Stimulated activated naive CD8-positive, alpha-beta T cell treated with anti-CD3 and anti-CD28 coated beads, Interleukin-15, amount 100 ng/mL, for 72 hours (primary cell): ENCODE measurements at regions not wholly inside any gene's neighbourhood (a gene's known extent, or its start where the extent isn't known, plus 50 kb on each side); places are given as distances from the start of the nearest gene placed in this dataset.

Source experiments
- ATAC-seq: fragments of 150-1000 bp; cut with Tn5 transposase; 2 replicates; pipeline ENCODE4 v1.10.0; 2021; ENCODE audit warnings: mild to moderate bottlenecking, moderate library complexity
- DNase-seq, 2 donors: peaks; one replicate each; pipeline ENCODE4 v3.0.0; 2021 to 2022
- H3K27ac Mint-ChIP-seq, 2 donors: one replicate each; pipeline ENCODE4 v1.8.0; 2022; ENCODE audit warnings: mild to moderate bottlenecking in 2 of 2, mixed read lengths in 2 of 2, moderate library complexity in 2 of 2
- H3K27me3 Mint-ChIP-seq: one replicate; pipeline ENCODE4 v1.8.0; 2022; ENCODE audit warnings: mixed read lengths
- H3K4me1 Mint-ChIP-seq: one replicate; pipeline ENCODE4 v1.8.0; 2022; ENCODE audit warnings: mild to moderate bottlenecking, mixed read lengths
- H3K4me3 Mint-ChIP-seq, 2 donors: one replicate each; pipeline ENCODE4 v1.8.0; 2022; ENCODE audit warnings: mild to moderate bottlenecking in 2 of 2, mixed read lengths in 2 of 2, moderate library complexity in 1 of 2
- H3K9me3 Mint-ChIP-seq, 2 donors: one replicate each; pipeline ENCODE4 v1.8.0; 2022; ENCODE audit warnings: mixed read lengths in 2 of 2

DNA sequence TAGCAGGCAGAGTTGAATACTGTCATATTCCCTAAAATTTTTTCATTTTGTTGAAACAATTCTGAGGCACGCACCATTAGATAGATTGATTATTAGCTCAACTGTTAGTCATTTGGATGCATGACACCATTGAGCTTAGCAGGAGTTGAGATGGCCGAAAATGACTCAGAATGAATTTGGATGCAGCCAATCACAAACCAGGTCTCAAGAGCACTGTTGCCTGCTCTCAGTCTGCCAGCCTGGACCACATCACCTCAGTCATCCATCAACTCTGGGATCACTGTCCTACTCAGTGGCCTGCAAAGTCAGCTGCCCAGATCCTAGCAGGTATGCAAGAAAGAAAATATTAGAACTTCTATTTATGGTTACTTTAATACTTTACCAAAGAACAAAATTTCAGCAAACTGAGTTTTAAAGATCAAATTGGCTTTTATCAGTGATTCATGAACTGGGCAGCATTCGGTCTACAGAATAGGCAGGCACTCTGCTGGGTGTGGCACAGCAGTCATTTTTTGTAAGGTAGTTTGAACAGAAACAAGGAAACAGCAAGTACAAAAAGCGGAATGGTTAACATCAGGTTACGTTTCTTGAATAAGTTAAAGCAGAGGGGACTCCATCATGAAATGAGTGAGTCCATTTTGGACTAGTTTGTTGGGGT lies 152.7 kb upstream of the ARHGAP28 start:
- ATAC-seq (no peak), DNase-seq (no peak)
- Mint-ChIP-seq H3K9me3 (peaks cover under 1 to 17% of the 10 kb centered on the region in 2 donors), H3K27ac (no peak overlapping the region), H3K4me3 (no peak overlapping the region), H3K27me3 (peaks cover 1% of the 10 kb centered on the region), H3K4me1 (no peaks in the 10 kb centered on the region)

DNA sequence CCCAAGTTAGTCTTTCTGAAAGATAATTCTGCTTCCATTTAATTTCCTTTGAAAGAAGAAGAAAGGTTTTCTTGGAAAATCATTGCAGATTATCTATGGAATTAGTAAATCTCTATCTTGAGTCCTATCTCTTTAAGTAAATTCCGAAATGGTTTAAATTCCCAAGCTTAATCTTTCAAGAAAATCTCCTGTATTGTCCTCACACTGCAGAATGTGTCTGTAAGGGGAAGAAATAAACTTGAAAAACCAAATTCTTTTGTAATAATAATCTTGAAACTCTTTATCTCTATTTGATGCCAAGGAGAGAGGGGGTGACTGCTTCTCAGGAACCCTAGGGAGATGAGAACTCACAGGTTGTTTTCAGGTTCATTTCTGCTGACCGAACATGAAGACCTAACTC lies 150.8 kb upstream of the ARHGAP28 start:
- DNase-seq (no peak), ATAC-seq (no peak)
- Mint-ChIP-seq H3K9me3 (peaks cover 13 to 25% of the 10 kb centered on the region in 2 donors), H3K27ac (no peak overlapping the region), H3K4me1 (no peaks in the 10 kb centered on the region), H3K4me3 (no peak overlapping the region), H3K27me3 (no peaks in the 10 kb centered on the region)

DNA sequence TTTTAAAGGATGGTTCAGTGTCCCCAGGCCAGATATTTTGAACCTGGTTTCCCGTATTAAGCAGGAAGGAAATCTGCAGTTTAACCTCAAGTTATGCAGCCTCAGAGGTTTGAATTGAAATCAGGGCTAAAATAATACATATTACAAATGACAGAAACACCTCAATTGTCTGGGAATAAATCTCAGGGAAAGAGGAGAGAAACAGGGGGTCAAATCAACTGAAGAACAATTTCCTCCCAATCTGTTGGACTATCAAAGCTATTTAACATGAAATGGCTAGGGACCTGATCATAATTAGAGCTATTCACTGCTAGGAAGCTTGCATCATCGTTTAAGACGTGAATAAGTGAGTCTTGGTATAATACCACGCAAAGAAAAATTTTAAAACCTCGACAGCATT lies 150.0 kb upstream of the ARHGAP28 start:
- ATAC-seq (no peak), DNase-seq (no peak)
- H3K4me1 Mint-ChIP-seq, result no peaks in the 10 kb centered on the region
- no peaks in the 10 kb centered on the region for H3K27me3 Mint-ChIP-seq
- H3K4me3 Mint-ChIP-seq, result no peak overlapping the region
- no peak overlapping the region for H3K27ac Mint-ChIP-seq
- peaks cover 17 to 33% of the 10 kb centered on the region in 2 donors for H3K9me3 Mint-ChIP-seq

DNA sequence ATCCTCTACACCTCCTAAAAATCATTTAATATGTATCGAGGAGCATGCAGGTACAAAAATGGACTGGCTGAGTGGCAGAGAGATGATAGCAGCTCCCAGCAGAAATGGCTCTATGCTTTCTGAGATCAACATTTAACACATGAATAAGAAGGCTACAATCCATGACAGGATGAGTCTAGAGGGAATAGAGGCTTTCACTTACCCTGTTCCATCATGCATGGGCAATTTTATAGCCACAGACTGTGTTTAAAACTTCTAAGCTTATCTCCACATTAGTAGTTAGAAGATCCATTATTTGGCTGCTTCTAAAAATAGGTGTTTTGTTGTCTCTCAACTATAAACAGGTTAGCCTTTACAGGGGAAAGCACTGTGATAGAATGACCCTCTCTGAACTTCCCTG lies 149.1 kb upstream of the ARHGAP28 start:
- Mint-ChIP-seq H3K9me3 (peaks cover 23 to 34% of the 10 kb centered on the region in 2 donors), H3K4me3 (no peak overlapping the region), H3K27me3 (no peaks in the 10 kb centered on the region), H3K4me1 (no peaks in the 10 kb centered on the region), H3K27ac (no peak overlapping the region)
- no peak for ATAC-seq
- no peak for DNase-seq

DNA sequence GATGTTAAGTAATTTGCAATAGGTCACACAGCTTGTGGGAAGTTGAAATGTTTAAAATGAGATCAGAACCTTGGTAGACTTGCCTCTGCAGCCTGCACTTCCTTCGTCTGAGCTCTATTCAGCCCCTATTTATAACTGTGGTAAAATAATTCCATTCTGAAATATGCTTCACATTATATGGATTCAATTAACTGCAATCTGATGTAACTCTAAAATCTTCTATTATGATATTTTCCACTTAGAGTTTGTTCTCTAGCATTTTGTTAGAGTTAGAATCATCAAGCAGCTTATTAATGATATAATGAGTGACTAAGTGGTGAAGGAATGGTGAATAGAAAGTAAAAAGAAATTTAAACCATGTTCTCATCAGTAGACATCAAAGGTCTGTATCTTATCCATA lies 139.6 kb upstream of the ARHGAP28 start:
- no peaks in the 10 kb centered on the region for H3K4me1 Mint-ChIP-seq
- no peaks in the 10 kb centered on the region for H3K27me3 Mint-ChIP-seq
- DNase-seq, result no peak

DNA sequence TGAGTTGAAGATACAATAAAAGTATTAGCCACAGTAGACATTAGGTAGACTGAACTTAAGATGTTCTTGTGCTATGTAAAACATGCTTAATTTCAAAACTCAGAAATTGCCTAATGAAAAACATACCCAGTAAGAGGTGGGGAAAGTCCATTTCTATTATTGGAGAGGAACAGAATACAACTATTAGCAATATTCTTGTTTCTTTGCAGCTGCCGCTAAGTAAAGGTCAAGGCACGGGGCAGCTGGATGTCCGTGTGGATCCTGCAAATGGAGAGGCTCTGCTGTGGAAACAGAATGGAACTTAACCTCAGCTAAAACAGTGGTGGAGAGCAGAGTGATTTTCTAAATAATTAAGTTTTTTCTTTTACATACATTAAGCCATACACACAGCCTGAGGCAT lies 139.2 kb upstream of the ARHGAP28 start:
- Mint-ChIP-seq H3K27me3 (no peaks in the 10 kb centered on the region), H3K4me1 (no peaks in the 10 kb centered on the region), H3K27ac (no peak overlapping the region), H3K4me3 (no peak overlapping the region), H3K9me3 (peaks cover 8 to 10% of the 10 kb centered on the region in 2 donors)
- ATAC-seq (no peak), DNase-seq (no peak)

More for the DNA sequence above, 139.6 kb upstream of the ARHGAP28 start:
- no peak for ATAC-seq
- Mint-ChIP-seq H3K4me3 (no peak overlapping the region), H3K27ac (no peak overlapping the region), H3K9me3 (peaks cover 10 to 11% of the 10 kb centered on the region in 2 donors)

DNA sequence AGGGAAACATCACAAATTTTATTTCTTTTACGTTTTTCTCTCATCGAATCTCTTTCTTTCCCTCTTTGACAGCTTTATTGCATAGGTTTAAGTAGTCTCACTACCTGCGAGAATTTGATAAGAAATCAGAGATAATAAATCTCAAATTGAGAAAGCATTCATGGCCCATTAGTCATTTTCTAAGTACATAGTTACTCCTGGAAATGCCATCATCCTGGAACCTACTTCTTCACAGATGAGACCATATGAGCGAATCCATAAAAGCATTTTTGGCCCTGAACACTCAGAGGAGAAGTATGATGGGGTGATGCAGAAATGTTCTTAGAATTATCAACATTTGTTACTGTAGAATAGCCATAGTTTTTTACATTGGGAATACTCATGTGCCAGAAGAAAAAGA lies 138.0 kb upstream of the ARHGAP28 start:
- no peak overlapping the region for H3K4me3 Mint-ChIP-seq

DNA sequence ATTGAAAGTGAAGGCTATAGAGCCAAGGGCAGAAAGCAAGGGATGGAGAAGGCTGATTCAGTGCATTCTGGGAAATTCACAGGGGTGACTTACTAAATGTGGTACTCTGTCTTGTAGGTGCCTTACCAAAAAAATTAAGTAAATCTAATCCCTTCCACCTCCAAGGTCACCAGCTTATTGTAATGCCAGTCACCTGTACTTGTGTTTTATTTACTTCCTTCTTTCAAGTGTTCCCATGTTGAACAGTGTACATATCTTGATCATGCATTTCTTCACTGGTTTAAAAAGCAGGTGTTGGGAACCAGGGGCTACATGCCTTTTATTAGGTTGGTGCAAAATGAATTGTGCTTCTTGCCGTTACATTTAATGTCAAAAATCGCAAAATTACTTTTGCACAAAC lies 137.0 kb upstream of the ARHGAP28 start:
- Mint-ChIP-seq H3K4me3 (no peak overlapping the region), H3K27me3 (no peaks in the 10 kb centered on the region), H3K27ac (no peak overlapping the region), H3K4me1 (no peaks in the 10 kb centered on the region), H3K9me3 (peaks cover 8 to 9% of the 10 kb centered on the region in 2 donors)
- ATAC-seq (no peak), DNase-seq (no peak)

More for the DNA sequence above, 138.0 kb upstream of the ARHGAP28 start:
- Mint-ChIP-seq H3K27me3 (no peaks in the 10 kb centered on the region), H3K9me3 (peaks cover 8% of the 10 kb centered on the region in 2 donors), H3K27ac (no peak overlapping the region), H3K4me1 (no peaks in the 10 kb centered on the region)
- DNase-seq (no peak), ATAC-seq (no peak)

DNA sequence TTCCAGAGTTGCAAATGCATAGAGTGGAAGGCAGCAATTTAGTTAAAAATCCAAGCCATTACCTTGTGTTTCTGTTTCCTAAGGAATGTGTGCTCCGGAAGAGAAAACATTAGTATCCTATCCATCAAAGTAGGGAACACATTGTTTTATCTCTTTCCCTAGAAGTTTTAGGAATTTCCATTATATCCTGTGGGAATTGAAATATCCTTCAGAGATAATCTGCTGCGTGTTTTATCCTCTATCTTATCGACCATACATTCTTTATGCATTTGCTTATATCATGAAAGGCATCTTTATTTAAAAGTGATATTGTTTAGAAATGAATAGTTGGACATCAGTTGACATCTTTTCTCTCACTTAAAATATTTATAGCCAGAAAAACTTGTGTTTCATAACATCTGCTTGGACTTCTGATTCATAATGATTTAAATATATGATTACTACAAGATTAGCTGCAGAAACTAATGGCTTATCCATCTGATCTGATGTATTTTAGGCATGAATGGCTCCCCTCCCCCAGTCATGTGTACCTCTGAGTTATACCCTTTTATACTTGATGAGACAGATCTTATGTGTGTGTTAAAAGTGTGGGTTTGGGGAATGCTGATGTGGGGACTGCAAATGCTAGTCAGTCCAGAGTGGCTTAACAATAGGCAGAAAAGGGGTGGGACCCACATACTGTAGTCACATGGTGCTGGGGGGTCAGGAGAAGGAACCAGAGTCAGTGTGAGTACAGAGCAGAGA lies 136.2 kb upstream of the ARHGAP28 start:
- no peak for ATAC-seq
- DNase-seq, result no peak
- H3K4me3 Mint-ChIP-seq, result no peak overlapping the region
- H3K4me1 Mint-ChIP-seq, result no peaks in the 10 kb centered on the region
- H3K27me3 Mint-ChIP-seq, result no peaks in the 10 kb centered on the region
- H3K9me3 Mint-ChIP-seq, result peaks cover 8 to 9% of the 10 kb centered on the region in 2 donors
- no peak overlapping the region for H3K27ac Mint-ChIP-seq

DNA sequence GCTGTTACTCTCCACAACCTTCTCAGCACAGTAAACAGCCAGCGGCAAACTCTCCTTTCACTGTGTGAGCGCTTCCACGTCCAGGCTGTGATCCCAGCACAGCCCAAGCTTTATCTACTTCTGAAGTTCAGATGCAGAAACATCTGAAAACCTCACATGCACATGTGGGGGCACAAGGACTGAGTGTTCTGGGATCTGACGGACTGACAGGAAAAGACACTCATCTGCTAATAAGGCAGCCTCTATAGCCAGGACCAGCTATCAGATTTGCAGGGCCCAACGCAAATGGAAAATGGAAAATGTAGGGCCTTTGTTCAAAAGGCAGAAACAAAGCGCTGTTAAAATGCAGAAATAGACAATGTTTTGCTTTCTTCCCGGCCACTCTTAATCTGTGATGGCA lies 133.8 kb upstream of the ARHGAP28 start:
- H3K27me3 Mint-ChIP-seq, result no peaks in the 10 kb centered on the region
- no peaks in the 10 kb centered on the region for H3K4me1 Mint-ChIP-seq
- peaks cover 8 to 9% of the 10 kb centered on the region in 2 donors for H3K9me3 Mint-ChIP-seq
- no peak for DNase-seq
- ATAC-seq, result no peak
- no peak overlapping the region for H3K4me3 Mint-ChIP-seq
- H3K27ac Mint-ChIP-seq, result no peak overlapping the region

DNA sequence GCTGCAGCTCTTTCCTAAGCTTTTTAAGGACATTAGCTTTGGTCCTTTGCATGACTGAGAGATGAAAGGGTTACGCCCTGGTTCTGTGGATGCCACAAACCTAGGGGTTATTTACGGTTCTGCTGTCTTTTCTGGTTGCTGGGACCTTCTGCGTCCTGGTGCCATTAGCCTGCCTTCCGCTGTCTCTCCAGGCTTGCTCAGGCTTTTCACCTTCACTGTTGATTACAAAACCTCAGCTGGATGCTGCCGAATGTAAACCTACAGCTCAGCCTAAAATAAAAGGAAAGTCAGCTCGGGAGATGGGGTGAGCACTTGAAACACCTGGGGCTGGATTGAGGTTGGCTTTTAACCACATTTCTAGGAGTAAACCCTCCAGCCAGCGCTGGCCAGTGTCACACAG lies 130.9 kb upstream of the ARHGAP28 start:
- Mint-ChIP-seq H3K27ac (no peak overlapping the region), H3K4me1 (no peaks in the 10 kb centered on the region)

DNA sequence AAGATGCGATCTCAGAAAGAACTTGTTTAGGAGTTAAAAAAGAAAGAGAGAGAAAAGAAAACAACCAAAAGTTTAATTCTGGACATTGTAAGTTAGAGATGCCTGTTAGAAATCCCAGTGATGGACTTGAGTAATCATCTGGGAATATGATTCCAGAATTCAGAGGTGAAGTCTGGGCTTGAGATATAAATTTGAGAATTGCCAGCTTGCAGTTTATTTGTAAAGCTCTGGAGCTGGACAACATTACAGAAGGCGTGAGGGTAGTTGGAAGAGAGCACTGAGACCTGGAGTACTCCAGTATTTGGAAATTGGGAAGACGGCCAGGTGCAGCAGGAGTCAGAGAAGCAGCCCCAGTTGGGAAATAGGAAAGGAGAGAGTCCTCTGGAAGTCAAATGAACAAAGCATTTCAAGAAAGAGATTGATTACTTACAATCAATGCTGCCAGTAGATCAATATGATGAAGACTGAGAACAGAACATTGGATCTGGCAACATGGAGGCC lies 128.8 kb upstream of the ARHGAP28 start:
- H3K4me3 Mint-ChIP-seq, result no peak overlapping the region
- peaks cover 0 to 4% of the 10 kb centered on the region in 2 donors for H3K9me3 Mint-ChIP-seq
- no peak for DNase-seq
- no peaks in the 10 kb centered on the region for H3K4me1 Mint-ChIP-seq
- no peak overlapping the region for H3K27ac Mint-ChIP-seq
- ATAC-seq, result no peak
- H3K27me3 Mint-ChIP-seq, result no peaks in the 10 kb centered on the region

More for the DNA sequence above, 130.9 kb upstream of the ARHGAP28 start:
- Mint-ChIP-seq H3K4me3 (no peak overlapping the region), H3K27me3 (no peaks in the 10 kb centered on the region), H3K9me3 (peaks cover 4 to 9% of the 10 kb centered on the region in 2 donors)
- DNase-seq (no peak), ATAC-seq (no peak)

DNA sequence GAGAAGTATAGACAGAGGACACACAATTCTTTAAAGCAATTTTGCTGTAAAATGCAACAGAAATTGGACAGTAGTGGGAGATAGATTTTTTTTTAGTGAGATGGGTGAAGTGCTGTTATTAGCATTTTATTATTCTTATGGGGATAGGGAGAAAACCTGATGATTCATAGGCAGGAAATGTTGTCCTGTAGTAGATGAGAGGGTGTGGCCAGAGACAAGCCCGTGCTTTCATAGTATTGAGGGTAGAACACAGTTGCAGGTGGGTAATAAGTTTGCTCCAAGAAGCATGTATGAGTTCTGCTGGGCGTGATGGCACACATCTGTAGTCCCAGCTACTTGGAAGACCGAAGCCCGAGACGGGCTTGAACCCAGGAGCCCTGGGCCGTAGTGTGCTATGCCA lies 128.3 kb upstream of the ARHGAP28 start:
- no peak for ATAC-seq
- Mint-ChIP-seq H3K4me3 (no peak overlapping the region), H3K27me3 (no peaks in the 10 kb centered on the region), H3K9me3 (peaks cover 0 to 3% of the 10 kb centered on the region in 2 donors), H3K4me1 (no peaks in the 10 kb centered on the region), H3K27ac (no peak overlapping the region)
- DNase-seq, result no peak

DNA sequence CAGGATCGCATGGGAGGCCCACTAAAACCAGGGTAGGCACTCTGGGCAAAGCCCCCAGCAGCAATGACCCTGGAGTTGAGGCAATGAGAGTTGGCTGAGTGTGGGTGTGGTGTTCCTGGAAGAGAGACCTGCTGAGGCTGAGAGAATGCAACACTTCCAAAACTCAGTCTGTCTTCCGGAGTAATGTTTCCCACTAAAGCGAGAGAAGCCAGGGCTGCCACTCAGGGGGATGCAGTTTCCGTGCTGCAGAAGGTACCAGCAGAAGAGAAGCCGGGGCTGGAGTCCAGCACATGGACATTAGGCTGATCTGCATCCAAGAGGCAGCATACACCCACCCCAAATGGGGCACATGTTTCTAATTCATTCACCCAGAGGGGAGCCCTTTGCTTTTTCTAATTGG lies 127.2 kb upstream of the ARHGAP28 start:
- H3K27ac Mint-ChIP-seq, result no peak overlapping the region
- no peaks in the 10 kb centered on the region for H3K27me3 Mint-ChIP-seq
- ATAC-seq, result no peak
- no peak for DNase-seq
- H3K9me3 Mint-ChIP-seq, result no peaks in the 10 kb centered on the region
- H3K4me3 Mint-ChIP-seq, result no peak overlapping the region
- no peaks in the 10 kb centered on the region for H3K4me1 Mint-ChIP-seq

DNA sequence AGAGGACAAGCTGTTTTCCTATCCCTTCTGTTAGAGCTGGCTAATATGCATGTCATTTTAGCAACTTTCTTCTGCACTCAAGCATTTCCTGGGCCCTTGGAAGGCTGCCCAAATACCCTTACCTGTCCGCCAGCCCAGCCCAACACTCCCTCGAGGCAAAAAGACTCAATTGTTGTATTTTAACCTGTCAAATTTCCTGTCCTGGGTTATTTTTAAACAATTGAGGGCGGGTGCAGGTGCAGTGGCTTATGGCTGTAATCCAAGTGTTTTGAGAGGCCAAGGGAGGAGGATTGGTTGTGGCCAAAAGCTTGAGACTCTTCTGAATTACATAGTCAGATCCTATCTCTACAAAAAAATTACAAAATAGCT lies 125.0 kb upstream of the ARHGAP28 start:
- ATAC-seq, result no peak
- no peak overlapping the region for H3K27ac Mint-ChIP-seq
- no peaks in the 10 kb centered on the region for H3K4me1 Mint-ChIP-seq
- DNase-seq, result no peak
- no peak overlapping the region for H3K4me3 Mint-ChIP-seq
- peaks cover 0 to 6% of the 10 kb centered on the region in 2 donors for H3K9me3 Mint-ChIP-seq
- no peaks in the 10 kb centered on the region for H3K27me3 Mint-ChIP-seq

DNA sequence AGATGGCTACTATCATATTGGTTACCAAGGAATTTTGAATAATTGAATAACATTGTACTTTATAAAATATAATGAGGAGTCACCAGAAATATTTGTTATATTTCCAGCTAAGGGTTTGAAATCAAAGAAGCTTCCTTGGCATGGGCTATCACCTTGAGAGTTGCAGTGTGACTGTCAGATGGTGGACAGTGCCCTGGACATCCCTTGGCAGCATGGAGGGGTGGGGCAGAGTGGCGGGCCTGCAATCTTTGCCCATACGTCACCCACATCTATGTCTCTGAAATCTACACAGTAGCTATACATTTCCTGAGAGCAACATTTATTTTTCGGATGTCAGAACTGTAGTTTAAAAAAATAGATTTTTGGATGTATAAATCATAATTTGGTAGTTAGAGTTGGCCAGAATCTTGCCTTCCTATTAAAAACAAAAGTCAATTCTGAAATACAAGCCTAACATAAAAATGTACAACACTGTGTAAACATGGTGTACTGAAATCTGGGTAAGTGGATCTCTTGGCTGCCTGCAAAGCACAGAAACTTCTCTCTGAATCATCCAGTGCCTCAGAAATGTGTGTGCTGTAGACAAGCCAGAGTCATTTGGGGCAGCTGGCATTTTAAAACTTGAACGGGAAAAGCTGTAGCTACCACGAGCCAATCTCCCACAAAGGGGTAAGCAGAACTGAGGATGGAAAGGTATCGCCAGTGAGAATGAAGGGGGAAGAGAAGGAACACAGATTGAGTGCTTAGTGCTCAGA lies 124.2 kb upstream of the ARHGAP28 start:
- H3K9me3 Mint-ChIP-seq, result peaks cover 0 to 6% of the 10 kb centered on the region in 2 donors
- no peaks in the 10 kb centered on the region for H3K27me3 Mint-ChIP-seq
- H3K4me3 Mint-ChIP-seq, result no peak overlapping the region
- no peak overlapping the region for H3K27ac Mint-ChIP-seq
- DNase-seq (no peak), ATAC-seq (no peak)
- H3K4me1 Mint-ChIP-seq, result no peaks in the 10 kb centered on the region
